Nephron progenitor cell (in vitro differentiated cells): ENCODE measurements at regions not wholly inside any gene's neighbourhood (a gene's known extent, or its start where the extent isn't known, plus 50 kb on each side); places are given as distances from the start of the nearest gene placed in this dataset.

Experiments used
- DNase-seq: peaks from one replicate; pipeline ENCODE4 v3.0.0; 2021
- H3K27ac Mint-ChIP-seq: 2 replicates; pipeline ENCODE4 v1.8.0; 2021; ENCODE audit warnings: mild to moderate bottlenecking, moderate library complexity, mixed read lengths
- H3K27me3 Mint-ChIP-seq: 2 replicates; pipeline ENCODE4 v1.8.0; 2021; ENCODE audit warnings: mild to moderate bottlenecking, low read depth, mixed read lengths; ENCODE audit not compliant: poor library complexity
- H3K36me3 Mint-ChIP-seq: 2 replicates; pipeline ENCODE4 v1.8.0; 2021; ENCODE audit warnings: low read depth, mixed read lengths
- H3K4me1 Mint-ChIP-seq: 2 replicates; pipeline ENCODE4 v1.8.0; 2021; ENCODE audit warnings: mixed read lengths
- H3K4me3 Mint-ChIP-seq: 2 replicates; pipeline ENCODE4 v1.8.0; 2021; ENCODE audit warnings: mild to moderate bottlenecking, moderate library complexity, mixed read lengths
- H3K9me3 Mint-ChIP-seq: 2 replicates; pipeline ENCODE4 v1.8.0; 2021; ENCODE audit warnings: mild to moderate bottlenecking, moderate library complexity, mixed read lengths
- CTCF ChIP-seq: fragments of 200-600 bp; sonication (generic); IDR thresholded peaks from 2 replicates; pipeline ENCODE4 v1.5.0; 2021; ENCODE audit warnings: antibody characterized with exemption

DNA sequence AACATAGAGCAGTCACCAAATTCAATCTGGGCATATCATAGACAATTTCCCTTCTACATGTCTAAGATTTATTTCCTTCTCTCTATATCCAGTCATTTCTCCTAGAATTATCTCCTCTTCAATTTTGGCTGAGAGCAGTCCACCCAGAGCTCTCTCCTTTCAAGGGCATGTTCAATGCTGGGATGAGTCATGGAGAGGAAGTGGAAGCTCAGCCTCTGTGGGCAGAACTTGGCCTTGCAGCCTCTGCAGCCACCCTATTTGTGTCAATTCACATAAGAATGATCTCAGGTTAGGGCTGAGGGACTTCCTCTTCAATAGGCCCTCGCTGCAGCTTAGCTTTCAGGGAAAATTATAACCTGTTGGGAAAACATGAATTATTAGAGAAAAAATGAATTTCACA is 560.8 kb downstream of the POM121L12 start:
- Mint-ChIP-seq H3K36me3 (no peaks in the 10 kb centered on the region), H3K27me3 (no peaks in the 10 kb centered on the region), H3K9me3 (no peaks in the 10 kb centered on the region), H3K4me1 (no peaks in the 10 kb centered on the region), H3K27ac (no peak overlapping the region), H3K4me3 (no peak overlapping the region)
- TF ChIP-seq CTCF: no peak
- no peak for DNase-seq

GRCh38 chr7:53600296-53600695 is 564.9 kb downstream of the POM121L12 start:
- no peak for TF ChIP-seq CTCF
- no peaks in the 10 kb centered on the region for H3K9me3 Mint-ChIP-seq
- no peak for DNase-seq
- peak overlapping the region; percentile 54 for H3K27ac Mint-ChIP-seq
- no peaks in the 10 kb centered on the region for H3K36me3 Mint-ChIP-seq
- no peaks in the 10 kb centered on the region for H3K4me1 Mint-ChIP-seq
- H3K27me3 Mint-ChIP-seq: peaks cover 7% of the 10 kb centered on the region
- no peak overlapping the region for H3K4me3 Mint-ChIP-seq

DNA sequence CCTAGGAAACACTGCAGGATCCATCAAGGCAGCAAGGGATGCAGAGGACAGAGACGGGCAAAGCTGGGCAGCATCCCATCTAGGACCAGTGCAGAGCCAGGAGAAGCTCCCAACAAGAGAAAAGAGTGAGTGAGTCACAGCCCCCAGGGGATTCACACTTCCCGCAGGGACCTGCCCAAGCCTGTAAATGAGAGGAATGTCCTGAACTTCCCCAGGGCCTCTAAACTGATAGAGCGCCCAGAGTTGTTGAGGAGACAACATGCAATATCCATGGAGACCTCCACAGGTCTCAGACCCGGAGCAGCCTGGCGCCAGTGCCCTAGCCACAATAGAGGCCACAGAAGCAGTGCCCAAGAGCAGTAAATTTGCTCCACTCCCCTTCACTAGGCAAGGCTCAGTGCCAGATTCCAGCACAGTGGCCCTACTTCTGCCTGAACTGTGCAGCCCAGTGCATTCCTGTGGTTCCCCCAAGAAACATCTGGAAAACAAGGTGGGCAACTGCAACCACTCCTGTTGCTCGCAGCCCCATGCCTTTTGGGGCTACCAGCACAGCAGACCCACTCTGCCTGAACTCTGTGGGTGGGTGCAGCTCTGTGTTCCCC is 567.5 kb downstream of the POM121L12 start:
- H3K4me1 Mint-ChIP-seq: no peaks in the 10 kb centered on the region
- peaks cover 7% of the 10 kb centered on the region for H3K27me3 Mint-ChIP-seq
- TF ChIP-seq CTCF: no peak
- no peak for DNase-seq
- H3K27ac Mint-ChIP-seq: no peak overlapping the region
- H3K36me3 Mint-ChIP-seq: no peaks in the 10 kb centered on the region
- H3K4me3 Mint-ChIP-seq: no peak overlapping the region
- H3K9me3 Mint-ChIP-seq: no peaks in the 10 kb centered on the region

- no peak for DNase-seq
- H3K4me3 Mint-ChIP-seq: no peak overlapping the region
- H3K4me1 Mint-ChIP-seq: no peaks in the 10 kb centered on the region
- no peaks in the 10 kb centered on the region for H3K9me3 Mint-ChIP-seq
- H3K27me3 Mint-ChIP-seq: peaks cover 7% of the 10 kb centered on the region
- H3K36me3 Mint-ChIP-seq: no peaks in the 10 kb centered on the region
- no peak overlapping the region for H3K27ac Mint-ChIP-seq
- no peak for TF ChIP-seq CTCF
Observed at GRCh38 chr7:53603461-53603860, 568.0 kb downstream of the POM121L12 start.

DNA sequence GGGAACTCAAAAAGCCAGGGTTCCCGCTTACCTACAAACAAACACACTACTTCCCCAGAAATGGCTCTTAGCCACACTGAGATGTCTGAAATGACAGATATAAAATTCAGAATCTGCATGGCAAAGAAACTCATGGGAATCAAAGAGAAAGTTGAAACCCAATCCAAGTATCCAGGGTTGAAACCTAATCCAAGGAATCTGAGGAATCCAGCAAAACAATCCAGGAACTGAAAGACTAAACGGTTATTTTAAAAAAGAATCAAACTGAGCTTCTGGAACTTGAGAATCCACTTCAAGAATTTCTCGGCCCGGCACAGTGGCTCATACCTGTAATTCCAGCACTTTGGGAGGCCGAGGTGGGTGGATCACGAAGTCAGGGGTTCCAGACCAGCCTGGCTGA is 568.8 kb downstream of the POM121L12 start:
- Mint-ChIP-seq H3K27me3 (peaks cover 7% of the 10 kb centered on the region), H3K36me3 (no peaks in the 10 kb centered on the region), H3K4me3 (no peak overlapping the region), H3K9me3 (no peaks in the 10 kb centered on the region), H3K4me1 (no peaks in the 10 kb centered on the region), H3K27ac (no peak overlapping the region)
- no peak for TF ChIP-seq CTCF
- no peak for DNase-seq

- H3K4me1 Mint-ChIP-seq: no peaks in the 10 kb centered on the region
- no peak for DNase-seq
- H3K4me3 Mint-ChIP-seq: no peak overlapping the region
- H3K27ac Mint-ChIP-seq: no peak overlapping the region
- TF ChIP-seq CTCF: no peak
- peaks cover 7% of the 10 kb centered on the region for H3K27me3 Mint-ChIP-seq
- H3K9me3 Mint-ChIP-seq: no peaks in the 10 kb centered on the region
- H3K36me3 Mint-ChIP-seq: no peaks in the 10 kb centered on the region
Observed at GRCh38 chr7:53607961-53608360, 572.5 kb downstream of the POM121L12 start.
